H1 (cell line): ENCODE measurements at regions not wholly inside any gene's neighbourhood (a gene's known extent, or its start where the extent isn't known, plus 50 kb on each side); places are given as distances from the start of the nearest gene placed in this dataset.

Experiments
- CHD7 ChIP-seq: fragments of 300-600 bp; sonication (generic); IDR thresholded peaks from 2 replicates; pipeline ENCODE4 v1.7.1; 2012; ENCODE audit warnings: low read length, moderate library complexity, mild to moderate bottlenecking, inconsistent platforms; ENCODE audit not compliant: insufficient replicate concordance
- CREB1 ChIP-seq: IDR thresholded peaks from 2 replicates; pipeline ENCODE4 v1.6.1; 2012; ENCODE audit warnings: inconsistent platforms
- CTCF ChIP-seq, 3 experiments: IDR thresholded peaks; 1 replicate in 2 of 3; 2 replicates in 1 of 3; pipeline versions ENCODE4 v1.5.1 to v1.6.1; 2011; ENCODE audit warnings: low read length in 3 of 3, mild to moderate bottlenecking in 3 of 3, inconsistent platforms in 2 of 3, low read depth in 1 of 3, moderate library complexity in 1 of 3; ENCODE audit not compliant: insufficient read depth in 1 of 3; ENCODE audit errors: control extremely low read depth in 1 of 3
- E2F6 ChIP-seq: IDR thresholded peaks from 2 replicates; pipeline ENCODE4 v1.6.1; 2012; ENCODE audit warnings: inconsistent platforms
- GABPA ChIP-seq: IDR thresholded peaks from 2 replicates; pipeline ENCODE4 v1.6.1; 2011; ENCODE audit warnings: mild to moderate bottlenecking, low read length, moderate library complexity, borderline replicate concordance; ENCODE audit not compliant: insufficient read depth
- KDM4A ChIP-seq: IDR thresholded peaks from one replicate; pipeline ENCODE4 v1.7.1; 2012; ENCODE audit warnings: low read depth, mild to moderate bottlenecking, moderate library complexity, low read length, inconsistent platforms; ENCODE audit not compliant: severe bottlenecking
- KDM5A ChIP-seq: fragments of 200-600 bp; IDR thresholded peaks from 2 replicates; pipeline ENCODE4 v1.7.1; 2012; ENCODE audit warnings: mild to moderate bottlenecking, low read length, inconsistent platforms, mixed read lengths

- TF ChIP-seq CHD7 (no peak), CTCF (IDR thresholded peaks at IDR 0.05; ENCODE audit: control extremely low read depth in 1 of 3, insufficient read depth in 1 of 3, low read depth in 1 of 3, low read length in 3 of 3) (no peak), KDM4A (no peak), GABPA (no peak), E2F6 (no peak), CREB1 (no peak), KDM5A (no peak)
Observed at GRCh38 chr5:167578977-167579692, 712.3 kb upstream of the WWC1 start (continued).
